H1 (cell line): ENCODE measurements at regions not wholly inside any gene's neighbourhood (a gene's known extent, or its start where the extent isn't known, plus 50 kb on each side); places are given as distances from the start of the nearest gene placed in this dataset.

ENCODE experiments used
- CTCF ChIA-PET: fragments of 300-600 bp; sonication (Branson Sonifier 250); formaldehyde crosslinking; loops from one replicate; lab custom pipeline; 2021; ENCODE audit not compliant: partially characterized antibody; lab: Charles Lee
- POLR2A ChIA-PET: fragments of 300-600 bp; sonication (Branson Sonifier 250); formaldehyde crosslinking; loops from one replicate; lab custom pipeline; 2021; ENCODE audit warnings: inconsistent platforms; ENCODE audit not compliant: partially characterized antibody; lab: Charles Lee
- DNase-seq, 2 experiments: peaks; one replicate each; pipeline versions ENCODE4 v3.0.0 to v3.0.0-alpha.2; 2010 to 2022; ENCODE audit warnings: low spot score in 2 of 2, low read depth in 1 of 2, mixed read lengths in 1 of 2
- FAIRE-seq: peaks from 2 replicates; lab custom pipeline; 2011; peaks lifted over from hg19 to GRCh38; lab: Jason Lieb, UNC
- H2AFZ ChIP-seq: 2 replicates; pipeline ENCODE4 v1.8.1; 2012; ENCODE audit warnings: low read length, inconsistent platforms
- H2AK5ac ChIP-seq: 2 replicates; pipeline ENCODE4 v1.6.1; 2013; ENCODE audit warnings: low read depth, low read length
- H2BK120ac ChIP-seq: replicated peaks from 2 replicates; pipeline ENCODE3; 2013; ENCODE audit warnings: low read depth, low read length, inconsistent platforms
- H2BK12ac ChIP-seq: 2 replicates; pipeline ENCODE4 v1.6.1; 2013; ENCODE audit warnings: low read depth, low read length
- H2BK15ac ChIP-seq: 2 replicates; pipeline ENCODE4 v1.6.1; 2013; ENCODE audit warnings: low read length
- H2BK20ac ChIP-seq: 2 replicates; pipeline ENCODE4 v1.6.1; 2013; ENCODE audit warnings: low read length
- H2BK5ac ChIP-seq: 2 replicates; pipeline ENCODE4 v1.6.1; 2013; ENCODE audit warnings: low read depth, low read length
- H3K14ac ChIP-seq: 2 replicates; pipeline ENCODE4 v1.6.1; 2013; ENCODE audit warnings: inconsistent platforms; ENCODE audit not compliant: insufficient read length
- H3K18ac ChIP-seq: 2 replicates; pipeline ENCODE4 v1.6.1; 2013; ENCODE audit warnings: low read length; ENCODE audit errors: extremely low read depth
- H3K23ac ChIP-seq: 2 replicates; pipeline ENCODE4 v1.6.1; 2013; ENCODE audit warnings: inconsistent platforms; ENCODE audit not compliant: insufficient read length
- H3K23me2 ChIP-seq: 2 replicates; pipeline ENCODE4 v1.6.1; 2013; ENCODE audit warnings: low read depth, low read length
- H3K27ac ChIP-seq: 2 replicates; pipeline ENCODE4 v1.6.1; 2011; ENCODE audit warnings: low read depth, low read length, inconsistent platforms
- H3K27me3 ChIP-seq, 4 experiments: replicated peaks in 1 of 4; 1 replicate in 1 of 4; 2 replicates in 3 of 4; pipeline versions ENCODE4 v1.6.1 to v1.8.1; 2011 to 2013; ENCODE audit warnings: low read length in 3 of 4, mild to moderate bottlenecking in 3 of 4, inconsistent platforms in 2 of 4, mixed read lengths in 2 of 4, moderate library complexity in 1 of 4; ENCODE audit not compliant: control insufficient read depth in 3 of 4, insufficient read depth in 3 of 4; ENCODE audit errors: extremely low read depth in 1 of 4
- H3K36me3 ChIP-seq, 4 experiments: 2 replicates each; pipeline versions ENCODE4 v1.6.1 to v1.8.1; 2011 to 2013; ENCODE audit warnings: mild to moderate bottlenecking in 4 of 4, low read length in 3 of 4, moderate library complexity in 2 of 4, control low read depth in 1 of 4, inconsistent platforms in 1 of 4; ENCODE audit not compliant: insufficient read depth in 4 of 4, control insufficient read depth in 2 of 4
- H3K4ac ChIP-seq: replicated peaks from 2 replicates; pipeline ENCODE3; 2013; ENCODE audit warnings: low read length, low read depth, mixed read lengths, inconsistent platforms; ENCODE audit not compliant: insufficient read length
- H3K4me1 ChIP-seq, 4 experiments: replicated peaks in 1 of 4; 1 replicate in 1 of 4; 2 replicates in 3 of 4; pipeline versions ENCODE4 v1.6.1 to v1.8.1; 2011 to 2013; ENCODE audit warnings: low read length in 3 of 4, inconsistent platforms in 2 of 4, mixed read lengths in 1 of 4; ENCODE audit not compliant: insufficient read depth in 4 of 4, control insufficient read depth in 3 of 4
- H3K4me2 ChIP-seq, 2 experiments: 2 replicates each; pipeline versions ENCODE4 v1.6.1 to v1.8.1; 2011 to 2013; ENCODE audit warnings: low read depth in 2 of 2, low read length in 2 of 2, control low read depth in 1 of 2, inconsistent platforms in 1 of 2, mild to moderate bottlenecking in 1 of 2; ENCODE audit not compliant: insufficient read depth in 1 of 2
- H3K4me3 ChIP-seq, 4 experiments: fragments of 200-600, 300-600 bp in 1 of 4; sonication (generic), shearing (Covaris generic), sonication (Bioruptor Twin) in 1 of 4; 2 replicates each; pipeline versions ENCODE4 v1.5.1 to v1.8.1; 2011 to 2016; ENCODE audit warnings: low read length in 4 of 4, low read depth in 3 of 4, control low read depth in 2 of 4, inconsistent platforms in 2 of 4, mild to moderate bottlenecking in 2 of 4, mixed read lengths in 1 of 4, moderate library complexity in 1 of 4; ENCODE audit not compliant: insufficient read depth in 2 of 4; ENCODE audit errors: extremely low read depth in 1 of 4
- H3K56ac ChIP-seq: replicated peaks from 2 replicates; pipeline ENCODE3; 2013; ENCODE audit warnings: low read depth, mild to moderate bottlenecking, mixed read lengths, low read length, inconsistent platforms; ENCODE audit not compliant: insufficient read length
- H3K79me1 ChIP-seq: 2 replicates; pipeline ENCODE4 v1.6.1; 2013; ENCODE audit warnings: low read depth, low read length, control low read depth
- H3K79me2 ChIP-seq, 2 experiments: 2 replicates each; pipeline versions ENCODE4 v1.6.1 to v1.8.1; 2012 to 2013; ENCODE audit warnings: low read length in 2 of 2, mild to moderate bottlenecking in 2 of 2, inconsistent platforms in 1 of 2; ENCODE audit not compliant: insufficient read depth in 2 of 2, control insufficient read depth in 1 of 2
- H3K9ac ChIP-seq, 4 experiments: replicated peaks in 1 of 4; 1 replicate in 1 of 4; 2 replicates in 3 of 4; pipeline versions ENCODE4 v1.6.1 to v1.8.1; 2011 to 2013; ENCODE audit warnings: low read depth in 3 of 4, low read length in 3 of 4, control low read depth in 2 of 4, mild to moderate bottlenecking in 2 of 4, moderate library complexity in 2 of 4, inconsistent platforms in 1 of 4; ENCODE audit errors: extremely low read depth in 1 of 4
- H3K9me3 ChIP-seq, 2 experiments: 2 replicates each; pipeline versions ENCODE4 v1.6.1 to v1.8.1; 2012 to 2013; ENCODE audit warnings: mild to moderate bottlenecking in 2 of 2, moderate library complexity in 2 of 2, control low read depth in 1 of 2, inconsistent platforms in 1 of 2, low read depth in 1 of 2, low read length in 1 of 2, mixed read lengths in 1 of 2; ENCODE audit not compliant: insufficient read depth in 2 of 2
- H4K20me1 ChIP-seq, 2 experiments: replicated peaks in 1 of 2; 2 replicates each; pipeline versions ENCODE3 to v1.8.1; 2011 to 2013; ENCODE audit warnings: inconsistent platforms in 2 of 2, low read length in 2 of 2, mild to moderate bottlenecking in 1 of 2; ENCODE audit not compliant: insufficient read depth in 2 of 2, control insufficient read depth in 1 of 2
- H4K5ac ChIP-seq: 2 replicates; pipeline ENCODE4 v1.6.1; 2013; ENCODE audit warnings: low read length, low read depth, mixed read lengths, inconsistent platforms; ENCODE audit not compliant: insufficient read length
- H4K8ac ChIP-seq: 2 replicates; pipeline ENCODE4 v1.8.0; 2013; ENCODE audit warnings: mild to moderate bottlenecking, moderate library complexity, low read length, inconsistent platforms; ENCODE audit not compliant: insufficient read depth; ENCODE audit errors: extremely low read depth
- H4K91ac ChIP-seq: replicated peaks from 2 replicates; pipeline ENCODE3; 2013; ENCODE audit warnings: low read length, mixed read lengths, inconsistent platforms; ENCODE audit not compliant: insufficient read length
- POU5F1 ChIP-seq: IDR thresholded peaks from 2 replicates; pipeline ENCODE4 v1.6.1; 2011; ENCODE audit warnings: low read depth, mild to moderate bottlenecking, low read length, moderate library complexity
- SP1 ChIP-seq: IDR thresholded peaks from 2 replicates; pipeline ENCODE4 v1.6.1; 2011; ENCODE audit warnings: low read depth, low read length
- SRF ChIP-seq: IDR thresholded peaks from 2 replicates; pipeline ENCODE4 v1.6.1; 2011; ENCODE audit warnings: mild to moderate bottlenecking, low read depth, low read length, moderate library complexity
- WGBS, 2 experiments: shearing (Covaris generic) in 1 of 2; methylation state at CpG; one replicate each; pipeline versions ENCODE4 v1.1.6 to v1.1.7; 2013 to 2015; ENCODE audit warnings: low lambda C conversion rate in 2 of 2, mixed read lengths in 2 of 2, inconsistent platforms in 1 of 2, low coverage in 1 of 2, missing lambda C conversion rate in 1 of 2; ENCODE audit not compliant: insufficient replicate concordance in 2 of 2, insufficient coverage in 1 of 2, insufficient read length in 1 of 2; ENCODE audit errors: extremely low coverage in 1 of 2, missing lambda C conversion rate in 1 of 2; 5-methylcytosine and 5-hydroxymethylcytosine counted together
- TF ChIP-seq, protein P1 (sequence below): IDR thresholded peaks from 2 replicates; pipeline ENCODE4 v1.6.1; 2011; ENCODE audit warnings: low read length, improper control_type of control experiment

GRCh38 chrX:34560180-34560579 is 96.9 kb downstream of the TMEM47 start:
- H2BK12ac ChIP-seq: no peak overlapping the region
- no peak overlapping the region for H3K4ac ChIP-seq
- no peaks in the 10 kb centered on the region for H3K9me3 ChIP-seq
- no peak overlapping the region for H2BK20ac ChIP-seq
- POLR2A ChIA-PET: interaction anchor here (1.4 kb wide), 1 partner anchor 10 kb away, joined by 3 read pairs; no protein-coding TSS in a partner anchor
- H3K79me2 ChIP-seq: no peaks in the 10 kb centered on the region
- H3K14ac ChIP-seq: no peak overlapping the region
- TF ChIP-seq SP1: 0 out of 2 replicates have a peak, but pooled peaks have one; percentile 9
- TF ChIP-seq, protein P1, sequence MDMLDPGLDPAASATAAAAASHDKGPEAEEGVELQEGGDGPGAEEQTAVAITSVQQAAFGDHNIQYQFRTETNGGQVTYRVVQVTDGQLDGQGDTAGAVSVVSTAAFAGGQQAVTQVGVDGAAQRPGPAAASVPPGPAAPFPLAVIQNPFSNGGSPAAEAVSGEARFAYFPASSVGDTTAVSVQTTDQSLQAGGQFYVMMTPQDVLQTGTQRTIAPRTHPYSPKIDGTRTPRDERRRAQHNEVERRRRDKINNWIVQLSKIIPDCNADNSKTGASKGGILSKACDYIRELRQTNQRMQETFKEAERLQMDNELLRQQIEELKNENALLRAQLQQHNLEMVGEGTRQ: no peak
- no peak for TF ChIP-seq SRF
- peak; percentile 29; the same call in 1 of the 2 replicates for TF ChIP-seq POU5F1
- no peaks in the 10 kb centered on the region for H3K23me2 ChIP-seq
- H3K27me3 ChIP-seq: peaks cover 0 to 8% (median 0%) of the 10 kb centered on the region in 4 experiments; a peak in 1 of 7 replicates
- CTCF ChIA-PET: no interaction called here
- H4K5ac ChIP-seq: no peak overlapping the region
- H3K79me1 ChIP-seq: no peaks in the 10 kb centered on the region
- H3K36me3 ChIP-seq: no peaks in the 10 kb centered on the region
- no peak overlapping the region for H2AK5ac ChIP-seq
- FAIRE-seq: peak; percentile 98
- no peak overlapping the region for H2BK15ac ChIP-seq
- peaks cover 0 to 14% (median 8%) of the 10 kb centered on the region in 4 experiments; a peak in 4 of 7 replicates for H3K4me1 ChIP-seq
- H3K4me2 ChIP-seq: peak overlapping the region; percentile 56 to 66
- no peak overlapping the region for H2BK120ac ChIP-seq
- WGBS, 2 experiments: 3% methylated on average over 4 of the region's 4 CpGs; no CpG with 5 or more reads in 1 of the 2 experiments
- no peak overlapping the region for H3K56ac ChIP-seq
- no peak for DNase-seq
- H2AFZ ChIP-seq: no peak overlapping the region
- no peak overlapping the region for H3K23ac ChIP-seq
- H3K4me3 ChIP-seq: peak overlapping the region in 2 of 4 experiments; percentile 5; a peak in 1 of 8 replicates
- H3K27ac ChIP-seq: peak overlapping the region; percentile 36; the same call in 1 of the 2 replicates
- no peaks in the 10 kb centered on the region for H4K20me1 ChIP-seq
- no peak overlapping the region for H4K91ac ChIP-seq
- peak overlapping the region; percentile 90; the same call in 1 of the 2 replicates for H2BK5ac ChIP-seq
- H3K18ac ChIP-seq: 0 out of 2 replicates have a peak overlapping the region, but pooled peaks have one; percentile 24
- H4K8ac ChIP-seq: no peak overlapping the region
- H3K9ac ChIP-seq: no peak overlapping the region
